GM12892 (cell line): ENCODE measurements at regions not wholly inside any gene's neighbourhood (a gene's known extent, or its start where the extent isn't known, plus 50 kb on each side); places are given as distances from the start of the nearest gene placed in this dataset.

Experiments
- POLR2A ChIP-seq: IDR thresholded peaks from 2 replicates; pipeline ENCODE4 v1.6.1; 2011; ENCODE audit warnings: low read depth, low read length, control low read depth
- POLR2AphosphoS5 ChIP-seq: IDR thresholded peaks from 2 replicates; pipeline ENCODE4 v1.6.1; 2011; ENCODE audit warnings: low read depth, low read length, control low read depth
- TAF1 ChIP-seq: IDR thresholded peaks from 2 replicates; pipeline ENCODE4 v1.6.1; 2011; ENCODE audit warnings: low read depth, mild to moderate bottlenecking, control low read depth, low read length, borderline replicate concordance

DNA sequence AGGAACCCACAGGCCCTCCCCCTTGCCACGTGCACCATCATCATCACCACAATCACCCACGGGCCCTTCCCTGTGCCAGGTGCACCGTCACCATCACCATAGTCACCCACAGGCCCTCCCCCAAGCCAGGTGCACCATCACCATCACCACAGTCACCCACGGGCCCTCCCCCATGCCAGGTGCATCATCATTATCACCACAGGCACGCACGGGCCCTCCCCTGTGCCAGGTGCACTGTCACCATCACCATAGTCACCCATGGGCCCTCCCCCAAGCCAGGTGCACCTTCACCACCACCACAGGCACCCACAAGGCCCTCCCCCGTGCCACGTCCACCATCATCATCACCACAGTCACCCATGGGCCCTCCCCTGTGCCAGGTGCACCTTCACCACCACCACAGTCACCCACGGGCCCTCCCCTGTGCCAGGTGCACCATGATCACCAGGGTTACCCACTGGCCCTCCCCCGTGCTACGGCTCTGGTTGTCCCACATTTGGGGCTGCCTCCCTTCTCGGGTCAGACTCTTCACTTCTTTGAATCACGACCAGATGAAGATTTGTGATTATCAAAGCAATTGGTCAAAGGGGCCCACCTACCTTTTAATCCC, 69.1 kb upstream of the OLFM1 start:
- TF ChIP-seq POLR2A (no peak), POLR2AphosphoS5 (no peak), TAF1 (no peak)
